ENCODE measurements at regions not wholly inside any gene's neighbourhood (a gene's known extent, or its start where the extent isn't known, plus 50 kb on each side); places are given as distances from the start of the nearest gene placed in this dataset.

DNA sequence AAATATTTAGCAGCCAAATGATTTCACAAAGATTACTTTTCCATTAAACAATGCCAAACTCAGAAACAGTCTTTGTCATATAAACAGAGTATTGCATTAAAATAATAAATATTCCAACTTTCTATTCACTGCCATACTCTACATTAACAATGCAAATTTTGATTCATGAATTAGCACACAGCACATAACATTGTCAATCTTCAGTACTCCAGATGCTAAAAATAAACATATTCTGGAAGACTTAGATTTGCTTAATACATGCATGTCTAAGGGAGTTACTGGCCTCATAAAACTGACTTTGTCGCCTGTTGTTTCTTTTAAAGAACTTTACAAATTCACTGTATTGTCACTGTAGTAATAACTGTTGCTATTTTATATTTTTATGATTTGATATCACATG lies 131.6 kb downstream of the TMEM144 start:
- TF ChIP-seq CTCF (conservative IDR thresholded peaks at IDR 0.05; ENCODE audit: low read length) (no peak), EZH2phosphoT487 (IDR thresholded peaks at IDR 0.05; ENCODE audit: borderline replicate concordance, low read depth, low read length) (no peak)
- BruUV-seq (replicated peaks) = no TSS peak
- H3K27ac ChIP-seq (ENCODE audit: low read depth, low read length, poor library complexity, severe bottlenecking) = no peak overlapping the region
- no peaks in the 10 kb centered on the region for H3K79me2 ChIP-seq (ENCODE audit: insufficient read depth, low read depth, low read length)
- H3K9me3 ChIP-seq (ENCODE audit: low read length) = no peaks in the 10 kb centered on the region
- H3K9me2 ChIP-seq (ENCODE audit: insufficient read depth, low read length) = no peaks in the 10 kb centered on the region
- H4K20me1 ChIP-seq (ENCODE audit: insufficient read depth, low read length) = no peaks in the 10 kb centered on the region
- intact Hi-C loops (cut with micrococcal nuclease; ENCODE audit: unreplicated experiment) = no loop called here
- no peak for DNase-seq (ENCODE audit: low spot score)
- H2AFZ ChIP-seq (ENCODE audit: low read length) = no peak overlapping the region
- no peaks in the 10 kb centered on the region for H3K4me1 ChIP-seq (ENCODE audit: insufficient read depth, low read length, poor library complexity, severe bottlenecking)
- POLR2A ChIA-PET = no interaction called here
- CTCF ChIA-PET (ENCODE audit: unreplicated experiment) = no interaction called here
- no peak overlapping the region for H3K4me3 ChIP-seq (ENCODE audit: low read depth, low read length, poor library complexity, severe bottlenecking)
- no peak overlapping the region for H3K4me2 ChIP-seq (ENCODE audit: low read length)
- H3K36me3 ChIP-seq (ENCODE audit: insufficient read depth, low read length) = no peaks in the 10 kb centered on the region

DNA sequence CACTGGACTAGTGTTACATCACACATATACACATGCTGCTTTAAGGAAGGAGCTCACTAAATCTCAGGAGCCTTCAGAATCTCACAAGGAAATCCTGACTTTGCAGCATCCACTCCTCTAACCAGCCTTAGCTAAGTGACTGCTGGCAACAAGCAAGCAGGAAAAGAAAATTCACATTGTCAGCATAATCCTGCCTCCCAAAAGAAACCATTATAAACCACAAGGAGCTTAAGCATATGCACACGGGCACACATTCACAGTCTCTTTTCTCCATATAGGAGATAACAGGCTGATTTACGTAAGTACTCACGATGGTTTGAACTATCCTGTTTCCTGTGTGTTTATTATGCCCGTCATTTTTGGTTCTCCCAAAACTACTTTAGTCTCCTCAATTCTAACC lies 136.3 kb downstream of the TMEM144 start:
- TF ChIP-seq CTCF (conservative IDR thresholded peaks at IDR 0.05; ENCODE audit: low read length) (no peak), EZH2phosphoT487 (IDR thresholded peaks at IDR 0.05; ENCODE audit: borderline replicate concordance, low read depth, low read length) (no peak)
- no peak overlapping the region for H3K4me2 ChIP-seq (ENCODE audit: low read length)
- POLR2A ChIA-PET = interaction anchor here (0.5 to 1.2 kb wide), 2 partner anchors 14 to 644 kb away, joined by 3 read pairs; no protein-coding TSS in a partner anchor

GRCh38 chr4:158347556-158347955 lies 137.3 kb downstream of the TMEM144 start:
- CTCF ChIA-PET (ENCODE audit: unreplicated experiment) = no interaction called here

More for the DNA sequence above, 136.3 kb downstream of the TMEM144 start:
- Histone ChIP-seq H3K4me3 (ENCODE audit: low read depth, low read length, poor library complexity, severe bottlenecking) (no peak overlapping the region), H3K36me3 (ENCODE audit: insufficient read depth, low read length) (no peaks in the 10 kb centered on the region), H3K4me1 (ENCODE audit: insufficient read depth, low read length, poor library complexity, severe bottlenecking) (no peaks in the 10 kb centered on the region), H2AFZ (ENCODE audit: low read length) (no peak overlapping the region), H4K20me1 (ENCODE audit: insufficient read depth, low read length) (no peaks in the 10 kb centered on the region), H3K79me2 (ENCODE audit: insufficient read depth, low read depth, low read length) (no peaks in the 10 kb centered on the region), H3K9me3 (ENCODE audit: low read length) (no peaks in the 10 kb centered on the region), H3K9me2 (ENCODE audit: insufficient read depth, low read length) (no peaks in the 10 kb centered on the region), H3K27ac (ENCODE audit: low read depth, low read length, poor library complexity, severe bottlenecking) (no peak overlapping the region)
- intact Hi-C loops (cut with micrococcal nuclease; ENCODE audit: unreplicated experiment) = no loop called here
- CTCF ChIA-PET (ENCODE audit: unreplicated experiment) = no interaction called here
- no peak for DNase-seq (ENCODE audit: low spot score)
- no TSS peak for BruUV-seq (replicated peaks)

More at GRCh38 chr4:158347556-158347955, 137.3 kb downstream of the TMEM144 start:
- Histone ChIP-seq H3K9me2 (ENCODE audit: insufficient read depth, low read length) (no peaks in the 10 kb centered on the region), H3K4me2 (ENCODE audit: low read length) (no peak overlapping the region), H3K79me2 (ENCODE audit: insufficient read depth, low read depth, low read length) (no peaks in the 10 kb centered on the region), H3K36me3 (ENCODE audit: insufficient read depth, low read length) (no peaks in the 10 kb centered on the region), H3K9me3 (ENCODE audit: low read length) (no peaks in the 10 kb centered on the region), H2AFZ (ENCODE audit: low read length) (no peak overlapping the region), H4K20me1 (ENCODE audit: insufficient read depth, low read length) (no peaks in the 10 kb centered on the region), H3K4me3 (ENCODE audit: low read depth, low read length, poor library complexity, severe bottlenecking) (no peak overlapping the region), H3K4me1 (ENCODE audit: insufficient read depth, low read length, poor library complexity, severe bottlenecking) (no peaks in the 10 kb centered on the region), H3K27ac (ENCODE audit: low read depth, low read length, poor library complexity, severe bottlenecking) (no peak overlapping the region)
- no peak for DNase-seq (ENCODE audit: low spot score)
- intact Hi-C loops (cut with micrococcal nuclease; ENCODE audit: unreplicated experiment) = no loop called here
- TF ChIP-seq EZH2phosphoT487 (IDR thresholded peaks at IDR 0.05; ENCODE audit: borderline replicate concordance, low read depth, low read length) (no peak), CTCF (conservative IDR thresholded peaks at IDR 0.05; ENCODE audit: low read length) (no peak)
- no TSS peak for BruUV-seq (replicated peaks)
- POLR2A ChIA-PET = interaction anchor here (1.2 kb wide), 1 partner anchor 15 kb away, joined by 3 read pairs; no protein-coding TSS in a partner anchor
